IMR-90 (cell line): ENCODE measurements at regions not wholly inside any gene's neighbourhood (a gene's known extent, or its start where the extent isn't known, plus 50 kb on each side); places are given as distances from the start of the nearest gene placed in this dataset.

ENCODE experiments used
- ATAC-seq: fragments of 200-7000 bp; cut with Tn5 transposase; 2 replicates; pipeline ENCODE4 v1.9.1; 2020; ENCODE audit warnings: low read depth, mild to moderate bottlenecking, moderate library complexity
- BruUV-seq: library from RNA; stranded (reverse); fragments of 400-500 nt; replicated peaks from 2 replicates; lab custom pipeline; 2021; lab: Mats Ljungman, UMichigan
- CTCF ChIA-PET: fragments of 300-600 bp; formaldehyde crosslinking; extraction: SDS; loops from one replicate; lab custom pipeline; 2021; ENCODE audit warnings: antibody characterized with exemption; lab: Yijun Ruan, JAX
- POLR2A ChIA-PET: fragments of 300-600 bp; sonication (Branson Sonifier 250); formaldehyde crosslinking; loops from one replicate; lab custom pipeline; 2022; ENCODE audit warnings: antibody characterized with exemption; ENCODE audit not compliant: unreplicated experiment; lab: Charles Lee
- DNase-seq: peaks from one replicate; pipeline ENCODE4 v3.0.0; 2013
- H2AFZ ChIP-seq: replicated peaks from 2 replicates; pipeline ENCODE3; 2013; ENCODE audit warnings: low read length, mild to moderate bottlenecking; ENCODE audit not compliant: poor library complexity
- H2AK5ac ChIP-seq: 2 replicates; pipeline ENCODE4 v1.6.1; 2013; ENCODE audit warnings: low read depth, low read length, inconsistent platforms
- H2AK9ac ChIP-seq: replicated peaks from 2 replicates; pipeline ENCODE3; 2013; ENCODE audit warnings: mild to moderate bottlenecking, low read depth, low read length, moderate library complexity; ENCODE audit not compliant: poor library complexity
- H2BK120ac ChIP-seq: 2 replicates; pipeline ENCODE4 v1.6.1; 2013; ENCODE audit warnings: low read depth, low read length, inconsistent platforms
- H2BK15ac ChIP-seq: 3 replicates; pipeline ENCODE4 v1.6.1; 2013; ENCODE audit warnings: low read depth, low read length, inconsistent platforms
- H2BK20ac ChIP-seq: 2 replicates; pipeline ENCODE4 v1.6.1; 2013; ENCODE audit warnings: low read depth, mild to moderate bottlenecking, inconsistent platforms, low read length, moderate library complexity
- H2BK5ac ChIP-seq: 2 replicates; pipeline ENCODE4 v1.6.1; 2013; ENCODE audit warnings: mild to moderate bottlenecking, low read depth, low read length, inconsistent platforms; ENCODE audit not compliant: poor library complexity, severe bottlenecking
- H3K14ac ChIP-seq: replicated peaks from 2 replicates; pipeline ENCODE4 v1.6.1; 2013; ENCODE audit warnings: low read depth, low read length, inconsistent platforms
- H3K18ac ChIP-seq: 2 replicates; pipeline ENCODE4 v1.6.1; 2013; ENCODE audit warnings: low read depth, low read length, control low read depth
- H3K23ac ChIP-seq: 2 replicates; pipeline ENCODE4 v1.6.1; 2013; ENCODE audit warnings: low read depth, low read length, inconsistent platforms
- H3K27ac ChIP-seq: 2 replicates; pipeline ENCODE4 v1.5.1; 2013; ENCODE audit warnings: mild to moderate bottlenecking, control low read depth, low read length; ENCODE audit not compliant: insufficient read depth
- H3K27me3 ChIP-seq: 2 replicates; pipeline ENCODE4 v1.6.1; 2013; ENCODE audit warnings: low read length; ENCODE audit not compliant: control insufficient read depth, insufficient read depth
- H3K36me3 ChIP-seq: 2 replicates; pipeline ENCODE4 v1.6.1; 2013; ENCODE audit warnings: low read length, mixed read lengths; ENCODE audit not compliant: control insufficient read depth, insufficient read depth
- H3K4ac ChIP-seq: 2 replicates; pipeline ENCODE4 v1.6.1; 2013; ENCODE audit warnings: low read depth, low read length, inconsistent platforms
- H3K4me1 ChIP-seq: 2 replicates; pipeline ENCODE4 v1.6.1; 2013; ENCODE audit warnings: low read length, mixed read lengths; ENCODE audit not compliant: control insufficient read depth, insufficient read depth
- H3K4me2 ChIP-seq: 2 replicates; pipeline ENCODE4 v1.6.1; 2013; ENCODE audit warnings: low read depth, mild to moderate bottlenecking, control low read depth, low read length, moderate library complexity
- H3K4me3 ChIP-seq: 2 replicates; pipeline ENCODE4 v1.5.1; 2013; ENCODE audit warnings: low read depth, mild to moderate bottlenecking, control low read depth, low read length, moderate library complexity; ENCODE audit not compliant: insufficient read depth
- H3K56ac ChIP-seq: 2 replicates; pipeline ENCODE4 v1.6.1; 2013; ENCODE audit warnings: low read length, inconsistent platforms; ENCODE audit not compliant: insufficient read depth; ENCODE audit errors: extremely low read depth
- H3K79me1 ChIP-seq, 2 experiments: 2 replicates each; pipeline ENCODE4 v1.6.1; 2013; ENCODE audit warnings: low read length in 2 of 2, inconsistent platforms in 1 of 2, low read depth in 1 of 2
- H3K9ac ChIP-seq: 2 replicates; pipeline ENCODE4 v1.6.1; 2013; ENCODE audit warnings: low read depth, low read length, control low read depth
- H3K9me1 ChIP-seq: 2 replicates; pipeline ENCODE4 v1.6.1; 2013; ENCODE audit warnings: low read length, inconsistent platforms; ENCODE audit not compliant: insufficient read depth
- H3K9me3 ChIP-seq: 2 replicates; pipeline ENCODE4 v1.6.1; 2013; ENCODE audit warnings: low read length; ENCODE audit not compliant: control insufficient read depth, insufficient read depth
- H4K20me1 ChIP-seq: 2 replicates; pipeline ENCODE4 v1.6.1; 2013; ENCODE audit warnings: low read length, inconsistent platforms; ENCODE audit not compliant: insufficient read depth
- H4K5ac ChIP-seq: 2 replicates; pipeline ENCODE4 v1.6.1; 2013; ENCODE audit warnings: mild to moderate bottlenecking, low read depth, low read length, control low read depth
- H4K8ac ChIP-seq, 2 experiments: 2 replicates each; pipeline ENCODE4 v1.6.1; 2013; ENCODE audit warnings: low read depth in 2 of 2, low read length in 2 of 2, control low read depth in 1 of 2, inconsistent platforms in 1 of 2
- H4K91ac ChIP-seq: 2 replicates; pipeline ENCODE4 v1.6.1; 2013; ENCODE audit warnings: low read depth, low read length, inconsistent platforms; ENCODE audit not compliant: insufficient read depth
- BHLHE40 ChIP-seq: fragments of 150-350 bp; IDR thresholded peaks from 2 replicates; pipeline ENCODE4 v1.6.1; 2016; ENCODE audit warnings: mild to moderate bottlenecking, low read depth, low read length
- CEBPB ChIP-seq: IDR thresholded peaks from 2 replicates; pipeline ENCODE4 v1.6.1; 2012; ENCODE audit warnings: low read depth, low read length, improper control_type of control experiment
- FOS ChIP-seq: fragments of 150-350 bp; IDR thresholded peaks from 2 replicates; pipeline ENCODE4 v1.6.1; 2016; ENCODE audit warnings: low read depth, low read length
- MAFK ChIP-seq: IDR thresholded peaks from 2 replicates; pipeline ENCODE4 v1.6.1; 2012; ENCODE audit warnings: low read depth, low read length, improper control_type of control experiment
- MAZ ChIP-seq: IDR thresholded peaks from 2 replicates; pipeline ENCODE4 v1.6.1; 2012; ENCODE audit warnings: low read depth, mild to moderate bottlenecking, low read length, improper control_type of control experiment, moderate library complexity, borderline replicate concordance
- MXI1 ChIP-seq: IDR thresholded peaks from 2 replicates; pipeline ENCODE4 v1.6.1; 2012; ENCODE audit warnings: low read depth, mild to moderate bottlenecking, low read length, moderate library complexity, borderline replicate concordance
- NFE2L2 ChIP-seq: fragments of 150-350 bp; IDR thresholded peaks from 2 replicates; pipeline ENCODE4 v1.6.1; 2016; ENCODE audit warnings: low read depth, mild to moderate bottlenecking, low read length
- POLR2A ChIP-seq: IDR thresholded peaks from 2 replicates; pipeline ENCODE4 v1.6.1; 2012; ENCODE audit warnings: mild to moderate bottlenecking, low read depth, low read length
- RAD21 ChIP-seq: IDR thresholded peaks from 2 replicates; pipeline ENCODE4 v1.6.1; 2012; ENCODE audit warnings: low read length, improper control_type of control experiment
- RCOR1 ChIP-seq: IDR thresholded peaks from 2 replicates; pipeline ENCODE4 v1.6.1; 2012; ENCODE audit warnings: mild to moderate bottlenecking, low read length, improper control_type of control experiment; ENCODE audit not compliant: insufficient replicate concordance
- RFX5 ChIP-seq: IDR thresholded peaks from 2 replicates; pipeline ENCODE4 v1.8.0; 2012; ENCODE audit warnings: low read depth, mild to moderate bottlenecking, low read length, moderate library complexity
- SMC3 ChIP-seq: fragments of 150-350 bp; IDR thresholded peaks from 2 replicates; pipeline ENCODE4 v1.6.1; 2016; ENCODE audit warnings: low read depth, mild to moderate bottlenecking, antibody characterized with exemption, low read length, moderate library complexity
- WGBS, 2 experiments: methylation state at CpG; one replicate each; pipeline versions ENCODE4 v1.1.5 to v1.1.7; 2013; ENCODE audit warnings: missing lambda C conversion rate in 2 of 2; ENCODE audit not compliant: insufficient read length in 1 of 2; ENCODE audit errors: extremely low coverage in 2 of 2; 5-methylcytosine and 5-hydroxymethylcytosine counted together
- dilution Hi-C: fragments of 300-500 bp; cut with HindIII; formaldehyde crosslinking; loops from one replicate; pipeline ENCODE4 v1.14.3; 2018; ENCODE audit warnings: low sequenced_read_pairs; ENCODE audit not compliant: unreplicated experiment
- in situ Hi-C: fragments of 300-500 bp; cut with MboI; formaldehyde crosslinking; loops from 3 replicates; pipeline ENCODE4 v1.14.3; 2019; ENCODE audit warnings: low sequenced_read_pairs, inconsistent platforms, mixed read lengths
- intact Hi-C: fragments of 100-400 bp; cut with micrococcal nuclease; formaldehyde crosslinking; loops from 2 replicates; pipeline ENCODE4 v1.10.0; 2022
- TF ChIP-seq, protein P1 (sequence below): fragments of 150-350 bp; IDR thresholded peaks from 2 replicates; pipeline ENCODE4 v1.6.1; 2017; ENCODE audit warnings: mild to moderate bottlenecking, antibody characterized with exemption, low read length, low read depth
- TF ChIP-seq, protein P2 (sequence below): fragments of 150-350 bp; IDR thresholded peaks from 2 replicates; pipeline ENCODE4 v1.6.1; 2016; ENCODE audit warnings: low read depth, mild to moderate bottlenecking, low read length, moderate library complexity, borderline replicate concordance

DNA sequence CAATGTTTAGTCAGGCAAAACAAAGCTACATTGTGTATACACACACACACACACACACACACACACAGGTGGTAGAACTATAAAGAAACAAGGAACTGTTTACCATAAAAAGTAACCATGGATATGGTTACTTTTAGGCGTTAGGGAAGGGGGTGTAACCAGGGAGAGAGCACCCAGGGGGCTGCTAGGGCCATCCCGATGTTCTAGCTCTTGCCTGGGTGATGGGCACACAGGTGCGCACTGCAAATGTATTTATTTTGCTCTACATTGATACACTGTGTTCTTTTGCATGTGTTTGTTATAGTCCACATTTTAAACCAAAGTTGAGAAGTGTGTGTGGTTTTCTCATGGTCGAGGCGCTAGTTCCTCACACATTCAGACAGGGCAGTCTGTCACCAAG is 69.8 kb upstream of the MYCN start:
- Histone ChIP-seq H3K56ac (no peak overlapping the region), H3K27ac (no peak overlapping the region), H3K9me1 (no peaks in the 10 kb centered on the region), H2AFZ (no peak overlapping the region), H4K5ac (no peak overlapping the region), H2AK5ac (no peak overlapping the region), H3K18ac (no peak overlapping the region), H3K36me3 (no peaks in the 10 kb centered on the region), H4K8ac (no peak overlapping the region), H3K14ac (no peak overlapping the region), H3K79me1 (no peaks in the 10 kb centered on the region), H3K9ac (no peak overlapping the region), H3K23ac (no peak overlapping the region), H2BK5ac (no peak overlapping the region), H4K20me1 (no peaks in the 10 kb centered on the region), H3K9me3 (peaks cover 18% of the 10 kb centered on the region), H3K4ac (no peak overlapping the region), H2BK20ac (no peak overlapping the region), H3K4me2 (no peak overlapping the region), H2AK9ac (no peak overlapping the region), H2BK120ac (no peak overlapping the region), H3K27me3 (no peaks in the 10 kb centered on the region), H4K91ac (no peak overlapping the region), H3K4me3 (no peak overlapping the region), H3K4me1 (no peaks in the 10 kb centered on the region), H2BK15ac (no peak overlapping the region)
- no peak for DNase-seq
- intact Hi-C loops (no loop called here), in situ Hi-C loops (no loop called here), dilution Hi-C loops (no loop called here)
- POLR2A ChIA-PET: no interaction called here
- no CpG with 5 or more reads among the region's 5 CpGs for WGBS, 2 experiments
- CTCF ChIA-PET: no interaction called here
- no TSS peak for BruUV-seq
- TF ChIP-seq NFE2L2: no peak
- no peak for TF ChIP-seq SMC3
- TF ChIP-seq MXI1: no peak
- TF ChIP-seq MAFK: no peak
- no peak for TF ChIP-seq RCOR1
- TF ChIP-seq MAZ: no peak
- no peak for TF ChIP-seq POLR2A
- TF ChIP-seq CEBPB: no peak
- no peak for TF ChIP-seq FOS
- no peak for TF ChIP-seq RAD21
- TF ChIP-seq, protein P1, sequence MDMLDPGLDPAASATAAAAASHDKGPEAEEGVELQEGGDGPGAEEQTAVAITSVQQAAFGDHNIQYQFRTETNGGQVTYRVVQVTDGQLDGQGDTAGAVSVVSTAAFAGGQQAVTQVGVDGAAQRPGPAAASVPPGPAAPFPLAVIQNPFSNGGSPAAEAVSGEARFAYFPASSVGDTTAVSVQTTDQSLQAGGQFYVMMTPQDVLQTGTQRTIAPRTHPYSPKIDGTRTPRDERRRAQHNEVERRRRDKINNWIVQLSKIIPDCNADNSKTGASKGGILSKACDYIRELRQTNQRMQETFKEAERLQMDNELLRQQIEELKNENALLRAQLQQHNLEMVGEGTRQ: no peak
- TF ChIP-seq, protein P2, sequence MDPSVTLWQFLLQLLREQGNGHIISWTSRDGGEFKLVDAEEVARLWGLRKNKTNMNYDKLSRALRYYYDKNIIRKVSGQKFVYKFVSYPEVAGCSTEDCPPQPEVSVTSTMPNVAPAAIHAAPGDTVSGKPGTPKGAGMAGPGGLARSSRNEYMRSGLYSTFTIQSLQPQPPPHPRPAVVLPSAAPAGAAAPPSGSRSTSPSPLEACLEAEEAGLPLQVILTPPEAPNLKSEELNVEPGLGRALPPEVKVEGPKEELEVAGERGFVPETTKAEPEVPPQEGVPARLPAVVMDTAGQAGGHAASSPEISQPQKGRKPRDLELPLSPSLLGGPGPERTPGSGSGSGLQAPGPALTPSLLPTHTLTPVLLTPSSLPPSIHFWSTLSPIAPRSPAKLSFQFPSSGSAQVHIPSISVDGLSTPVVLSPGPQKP: no peak
- no peak for TF ChIP-seq BHLHE40
- TF ChIP-seq RFX5: no peak
- no peak for ATAC-seq
